ENCODE measurements at regions not wholly inside any gene's neighbourhood (a gene's known extent, or its start where the extent isn't known, plus 50 kb on each side); places are given as distances from the start of the nearest gene placed in this dataset.

GRCh38 chr7:86975914-86976313 lies 83.5 kb downstream of the ELAPOR2 start:
- POLR2A ChIA-PET = no interaction called here
- CTCF ChIA-PET = no interaction called here

DNA sequence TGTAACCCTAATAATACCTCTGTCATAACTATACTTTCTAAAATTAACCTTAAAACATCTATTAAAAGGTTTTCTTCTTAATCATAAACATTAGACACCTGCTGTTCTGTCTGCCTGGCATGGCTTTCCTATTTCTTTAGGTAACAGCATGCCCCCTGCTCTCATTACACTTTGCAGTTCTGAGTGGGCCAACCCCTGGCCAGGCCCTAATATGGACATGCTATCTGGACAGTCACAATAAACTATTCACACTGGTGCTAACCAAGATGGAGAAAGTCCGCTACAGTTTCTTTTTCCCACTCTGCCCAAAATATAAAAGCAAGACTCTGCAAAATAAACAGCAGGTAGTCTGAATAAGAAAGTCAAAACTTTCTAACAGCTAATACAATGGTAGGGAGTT lies 84.0 kb downstream of the ELAPOR2 start:
- POLR2A ChIA-PET = no interaction called here
- CTCF ChIA-PET = no interaction called here

- ChIA-PET POLR2A (no interaction called here), CTCF (no interaction called here)
Observed at GRCh38 chr7:86972072-86972471, 87.4 kb downstream of the ELAPOR2 start.

DNA sequence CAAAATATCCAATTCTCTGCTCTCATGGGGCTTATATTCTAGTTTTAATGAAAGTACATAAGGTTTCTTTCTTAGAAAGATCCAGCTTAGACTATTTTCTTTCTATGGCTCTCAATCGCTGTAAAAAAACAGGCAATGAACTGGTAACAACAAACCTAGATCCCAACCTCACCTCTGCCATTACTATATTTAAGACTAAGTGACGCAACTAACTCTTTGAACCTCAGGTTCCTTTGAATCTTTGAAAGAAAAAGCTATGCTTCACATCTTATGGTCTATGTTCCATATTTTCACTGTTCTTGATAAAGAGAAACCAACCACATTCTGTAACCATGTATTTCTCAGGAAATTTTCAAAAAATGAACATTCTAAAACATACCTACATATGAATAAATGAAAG lies 88.5 kb downstream of the ELAPOR2 start:
- CTCF ChIA-PET = no interaction called here
- POLR2A ChIA-PET = no interaction called here

DNA sequence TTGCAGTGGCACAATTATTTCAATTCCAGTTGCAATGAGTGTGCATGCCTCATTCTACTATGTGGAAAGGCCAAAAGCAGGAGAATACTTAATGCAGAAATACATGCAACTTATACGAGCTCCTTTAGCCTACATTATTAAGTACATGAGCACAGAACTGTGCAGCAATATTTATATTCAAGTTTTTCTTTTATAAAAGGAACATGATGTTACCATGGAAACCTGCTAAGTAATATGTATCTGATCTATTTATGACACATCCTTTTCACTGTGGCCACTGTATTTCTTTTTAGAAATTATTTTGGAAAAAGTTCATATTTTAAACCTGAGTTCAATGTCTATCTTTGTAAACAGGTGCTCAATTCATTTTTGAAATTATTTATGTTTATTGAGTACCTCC lies 88.9 kb downstream of the ELAPOR2 start:
- ChIA-PET CTCF (no interaction called here), POLR2A (no interaction called here)

GRCh38 chr7:86969865-86970264 lies 89.6 kb downstream of the ELAPOR2 start:
- CTCF ChIA-PET = no interaction called here
- POLR2A ChIA-PET = no interaction called here

GRCh38 chr7:86968618-86969017 lies 90.8 kb downstream of the ELAPOR2 start:
- CTCF ChIA-PET = no interaction called here
- POLR2A ChIA-PET = no interaction called here

GRCh38 chr7:86966916-86967315 lies 92.5 kb downstream of the ELAPOR2 start:
- CTCF ChIA-PET = no interaction called here

DNA sequence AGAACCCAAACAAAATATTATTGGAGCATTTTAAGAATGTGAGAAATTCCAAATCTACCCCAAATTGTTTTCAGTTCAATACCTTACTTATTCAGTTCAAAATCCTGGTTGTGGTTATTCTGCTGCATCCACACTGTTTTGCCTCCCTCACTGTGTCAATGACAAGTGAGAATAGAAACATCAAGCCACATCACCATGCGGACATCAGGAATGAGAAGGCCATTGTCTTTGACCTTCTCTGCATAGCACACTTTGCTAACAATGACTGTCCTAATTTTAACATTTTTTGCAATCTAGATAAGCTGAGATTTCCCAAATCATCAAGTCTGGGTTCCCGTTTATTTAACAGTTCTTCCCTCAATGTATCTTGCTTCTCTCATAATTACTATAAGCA lies 93.7 kb downstream of the ELAPOR2 start:
- POLR2A ChIA-PET = no interaction called here
- CTCF ChIA-PET = no interaction called here

More at GRCh38 chr7:86966916-86967315, 92.5 kb downstream of the ELAPOR2 start:
- POLR2A ChIA-PET = no interaction called here

DNA sequence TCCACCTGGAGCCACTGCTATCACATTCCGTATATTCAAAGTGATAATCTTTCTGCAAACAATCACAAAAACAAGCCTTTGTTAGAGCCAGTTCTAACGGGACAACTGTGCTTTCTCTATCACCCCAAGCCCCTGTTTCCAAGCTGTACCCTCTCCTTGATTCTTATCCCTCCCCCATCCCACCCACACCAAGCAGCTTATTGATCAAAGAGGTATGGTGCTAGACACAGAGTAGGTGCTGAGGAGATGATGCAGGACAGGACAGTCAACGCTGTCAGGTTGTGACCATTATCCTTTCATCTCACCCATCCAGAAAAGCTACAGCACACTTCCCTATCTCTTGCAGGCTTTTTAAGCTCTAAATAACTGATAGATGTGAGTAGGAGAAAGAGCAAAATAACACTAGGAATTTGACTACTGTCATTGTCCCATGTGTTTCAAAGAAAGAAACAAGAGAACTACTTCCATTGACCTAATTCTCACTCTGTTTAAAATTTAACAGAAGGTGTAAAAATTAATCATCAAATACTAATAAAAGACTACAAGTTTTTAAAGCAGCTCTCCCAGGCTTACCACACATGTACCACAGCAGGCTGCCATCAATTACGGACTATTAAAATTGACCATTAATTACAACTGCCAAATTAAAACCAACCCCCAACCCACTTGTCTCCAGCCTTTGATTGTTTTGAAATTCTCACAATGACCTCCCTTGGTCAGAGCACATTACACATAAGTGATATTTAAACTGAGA lies 94.3 kb downstream of the ELAPOR2 start:
- ChIA-PET POLR2A (no interaction called here), CTCF (no interaction called here)

DNA sequence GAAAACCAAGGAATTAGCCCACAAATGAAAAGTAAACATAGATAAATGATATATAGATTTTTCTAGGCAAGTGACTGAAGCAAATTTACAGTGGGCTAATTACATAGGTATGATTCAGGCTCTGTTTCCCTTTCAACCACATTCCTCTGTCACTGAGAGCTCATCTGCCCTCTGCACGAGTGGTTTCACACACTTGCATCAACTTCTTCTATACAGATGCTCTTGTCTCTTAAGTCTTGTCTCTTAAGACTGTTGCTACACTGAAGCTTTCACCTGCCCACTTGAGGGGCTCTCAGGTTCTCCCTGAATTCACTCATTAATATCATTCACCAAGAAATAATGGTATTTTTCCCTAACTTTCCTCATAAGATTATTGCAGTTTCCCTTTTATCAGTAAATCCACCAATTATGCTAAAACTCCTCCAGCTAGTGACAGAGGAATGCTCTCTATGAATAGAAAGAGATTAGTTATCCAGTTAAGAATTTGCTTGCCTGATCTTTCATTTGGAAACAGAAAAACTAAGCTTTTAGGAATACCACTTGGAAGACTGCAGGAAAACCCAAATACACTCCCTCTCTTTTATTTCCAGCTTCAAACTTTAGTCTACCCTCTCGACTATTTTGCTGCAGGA lies 95.7 kb downstream of the ELAPOR2 start:
- ChIA-PET POLR2A (no interaction called here), CTCF (no interaction called here)

DNA sequence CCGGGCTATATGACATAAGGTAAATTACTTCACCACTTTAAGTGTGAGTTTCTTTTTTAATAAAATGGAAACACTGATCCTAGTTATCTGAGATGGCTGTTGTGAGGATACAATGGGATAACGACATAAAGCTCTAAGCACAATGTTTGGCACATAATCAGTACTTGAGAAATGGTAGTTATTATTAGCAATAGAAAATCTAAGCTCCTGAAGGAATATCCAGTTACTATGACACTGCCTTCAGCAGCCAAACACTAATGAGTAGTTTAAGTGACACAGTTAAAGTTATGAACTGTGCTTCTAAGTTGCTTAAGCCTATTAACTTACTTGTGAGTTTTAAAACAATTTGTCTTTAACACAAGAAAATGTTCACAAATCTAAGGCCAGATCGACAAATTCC lies 96.8 kb downstream of the ELAPOR2 start:
- POLR2A ChIA-PET = no interaction called here
- CTCF ChIA-PET = no interaction called here

- POLR2A ChIA-PET = no interaction called here
- CTCF ChIA-PET = no interaction called here
Observed at GRCh38 chr7:86961686-86962085, 97.8 kb downstream of the ELAPOR2 start.

DNA sequence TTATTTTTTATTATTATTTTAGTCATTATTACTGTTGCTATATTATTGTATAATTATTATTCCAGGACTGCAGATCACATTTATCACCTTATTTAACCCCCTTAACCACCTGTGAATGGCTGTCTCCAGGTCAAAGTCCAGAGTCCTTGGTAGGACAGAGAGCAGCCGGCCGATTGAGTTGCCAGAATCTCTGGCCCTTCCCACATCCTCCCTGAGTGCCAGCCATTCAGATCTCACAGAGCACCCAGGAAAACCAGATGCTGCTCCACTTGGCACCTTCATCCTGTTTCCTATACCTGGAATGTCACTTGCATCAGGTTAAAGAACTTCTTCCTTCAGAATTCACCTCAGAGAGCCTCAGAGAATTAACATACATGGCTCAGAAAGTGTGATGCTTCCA lies 101.1 kb downstream of the ELAPOR2 start:
- POLR2A ChIA-PET = no interaction called here
- CTCF ChIA-PET = no interaction called here

- ChIA-PET POLR2A (no interaction called here), CTCF (no interaction called here)
Observed at GRCh38 chr7:86956567-86956966, 102.9 kb downstream of the ELAPOR2 start.

GRCh38 chr7:86955895-86956503 lies 103.5 kb downstream of the ELAPOR2 start:
- ChIA-PET POLR2A (no interaction called here), CTCF (no interaction called here)

- ChIA-PET POLR2A (no interaction called here), CTCF (no interaction called here)
Observed at GRCh38 chr7:86954971-86955370, 104.5 kb downstream of the ELAPOR2 start.

- ChIA-PET POLR2A (no interaction called here), CTCF (no interaction called here)
Observed at GRCh38 chr7:86953653-86954336, 105.7 kb downstream of the ELAPOR2 start.

DNA sequence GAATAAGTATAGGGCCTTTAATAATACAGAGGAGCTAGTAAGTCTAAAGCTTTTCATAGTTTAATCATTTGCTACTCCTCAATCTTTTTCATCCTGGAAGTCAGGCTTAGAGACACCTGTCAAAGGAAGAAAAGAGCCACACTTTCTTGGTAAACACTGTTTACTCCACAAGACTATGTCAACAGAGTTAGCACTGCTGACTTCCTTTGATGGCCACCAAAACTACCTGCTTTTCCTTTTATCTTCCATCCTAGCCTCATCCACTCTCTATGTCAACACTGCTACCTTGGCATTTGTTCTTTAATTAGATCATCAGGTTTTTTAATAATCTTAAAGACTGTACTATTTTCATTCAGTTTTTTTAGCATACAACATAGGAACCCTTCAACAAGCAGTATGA lies 106.2 kb downstream of the ELAPOR2 start:
- POLR2A ChIA-PET = no interaction called here

DNA sequence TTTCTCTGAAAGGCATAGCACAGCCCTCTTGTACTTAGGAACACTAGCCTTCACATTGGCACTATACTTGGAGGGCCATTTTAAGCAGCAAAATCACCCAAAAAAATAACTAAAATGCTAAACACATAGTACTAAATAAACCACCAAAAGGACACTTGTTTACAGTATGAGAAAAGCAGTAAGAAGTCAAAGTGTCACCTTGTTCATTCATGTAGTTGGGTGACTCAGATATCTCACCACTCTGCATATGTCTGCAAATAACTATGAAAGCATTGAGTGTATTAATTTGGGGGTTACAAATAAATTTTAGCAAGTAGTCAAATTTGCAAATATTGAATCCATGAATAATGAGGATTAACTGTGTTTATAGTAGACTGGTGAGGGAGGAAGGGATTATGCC lies 107.6 kb downstream of the ELAPOR2 start:
- ChIA-PET CTCF (no interaction called here), POLR2A (no interaction called here)

More for the DNA sequence above, 106.2 kb downstream of the ELAPOR2 start:
- CTCF ChIA-PET = no interaction called here

DNA sequence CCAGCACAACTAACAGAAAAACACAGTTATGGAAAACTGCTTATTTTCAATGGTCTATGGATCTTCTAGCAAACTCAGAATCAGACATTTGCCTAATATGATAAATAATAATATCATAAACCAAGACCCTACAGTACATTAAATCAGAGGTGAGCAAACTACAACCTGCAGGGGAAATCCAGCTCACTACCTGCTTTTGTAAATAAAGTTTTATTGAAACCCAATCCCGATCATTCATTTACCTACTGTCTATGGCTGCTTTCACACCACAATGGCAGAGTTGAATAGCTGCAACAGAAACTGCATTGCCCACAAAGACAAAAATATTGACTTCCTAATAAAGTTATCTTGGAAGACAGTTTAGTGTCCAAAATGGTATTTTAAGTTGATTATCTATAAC lies 108.5 kb downstream of the ELAPOR2 start:
- ChIA-PET CTCF (interaction anchor here (0.5 kb wide), 1 partner anchor 24 kb away, joined by 3 read pairs; no protein-coding TSS in a partner anchor), POLR2A (no interaction called here)

All from activated CD8-positive, alpha-beta memory T cell treated with anti-CD3 and anti-CD28 coated beads for 36 hours (primary cell).